K562 (cell line): ENCODE measurements at regions not wholly inside any gene's neighbourhood (a gene's known extent, or its start where the extent isn't known, plus 50 kb on each side); places are given as distances from the start of the nearest gene placed in this dataset.

Experiments
- ATAC-seq: fragments of 200-7000 bp; cut with Tn5 transposase; 3 replicates; pipeline ENCODE4 v1.9.1; 2020; ENCODE audit warnings: moderate library complexity
- BruUV-seq: library from RNA; stranded (reverse); fragments of 400-500 nt; replicated peaks from 2 replicates; lab custom pipeline; 2021; lab: Mats Ljungman, UMichigan
- CTCF ChIA-PET: fragments of 300-600 bp; formaldehyde crosslinking; extraction: SDS; loops from one replicate; lab custom pipeline; 2021; ENCODE audit warnings: low intra/inter-chr PET ratio; lab: Yijun Ruan, JAX
- POLR2A ChIA-PET: fragments of 300-600, 350-650 bp; sonication (Branson Sonifier 250); formaldehyde crosslinking; extraction: SDS; loops from one replicate; lab custom pipeline; 2021; ENCODE audit warnings: antibody characterized with exemption, inconsistent platforms; lab: Yijun Ruan, JAX
- DNase-seq, 4 experiments: peaks; one replicate each; pipeline versions ENCODE4 v3.0.0 to v3.0.0-alpha.2; 2011 to 2018; ENCODE audit warnings: low spot score in 3 of 4, mixed read lengths in 3 of 4; ENCODE audit errors: extremely low read depth in 1 of 4
- FAIRE-seq: peaks from 2 replicates; lab custom pipeline; 2011; peaks lifted over from hg19 to GRCh38; lab: Jason Lieb, UNC
- H2AFZ ChIP-seq: 2 replicates; pipeline ENCODE4 v1.6.0; 2011; ENCODE audit warnings: low read depth, low read length, control low read depth, inconsistent platforms
- H3K27ac ChIP-seq: fragments of 200-600 bp; 3 replicates; pipeline ENCODE4 v1.8.0; 2011; ENCODE audit warnings: low read depth, mild to moderate bottlenecking, control low read depth, inconsistent platforms, low read length, moderate library complexity, mixed read lengths; ENCODE audit errors: extremely low read depth
- H3K27me3 ChIP-seq, 2 experiments: fragments of 300-600 bp in 1 of 2; 2 replicates in 1 of 2; 3 replicates in 1 of 2; pipeline versions ENCODE4 v1.6.0 to v1.8.0; 2011; ENCODE audit warnings: inconsistent platforms in 2 of 2, low read length in 2 of 2, mild to moderate bottlenecking in 1 of 2, mixed read lengths in 1 of 2, moderate library complexity in 1 of 2; ENCODE audit not compliant: control insufficient read depth in 2 of 2, insufficient read depth in 2 of 2
- H3K36me3 ChIP-seq: fragments of 300-600 bp; 3 replicates; pipeline ENCODE4 v1.8.0; 2011; ENCODE audit warnings: mild to moderate bottlenecking, low read length, inconsistent platforms; ENCODE audit not compliant: control insufficient read depth, insufficient read depth
- H3K4me1 ChIP-seq, 2 experiments: fragments of 200-600 bp in 1 of 2; replicated peaks in 1 of 2; 2 replicates in 1 of 2; 3 replicates in 1 of 2; pipeline versions ENCODE4 v1.5.1 to v1.8.0; 2011; ENCODE audit warnings: inconsistent platforms in 2 of 2, low read length in 2 of 2, mild to moderate bottlenecking in 1 of 2, mixed read lengths in 1 of 2, moderate library complexity in 1 of 2; ENCODE audit not compliant: control insufficient read depth in 2 of 2, insufficient read depth in 2 of 2
- H3K4me2 ChIP-seq: 2 replicates; pipeline ENCODE4 v1.6.1; 2011; ENCODE audit warnings: low read length, control low read depth, inconsistent platforms, mixed read lengths; ENCODE audit not compliant: insufficient read depth
- H3K4me3 ChIP-seq: fragments of 200-600 bp; sonication (generic), shearing (Covaris generic); 2 replicates; pipeline ENCODE4 v1.5.1; 2016; ENCODE audit warnings: control low read depth, inconsistent platforms
- H3K79me2 ChIP-seq: fragments of 200-600 bp; 3 replicates; pipeline ENCODE4 v1.8.0; 2011; ENCODE audit warnings: low read length, inconsistent platforms; ENCODE audit not compliant: control insufficient read depth, insufficient read depth
- H3K9ac ChIP-seq, 2 experiments: 2 replicates each; pipeline versions ENCODE4 v1.6.0 to v1.6.1; 2011; ENCODE audit warnings: low read depth in 2 of 2, low read length in 2 of 2, control low read depth in 1 of 2, inconsistent platforms in 1 of 2, mild to moderate bottlenecking in 1 of 2, mixed read lengths in 1 of 2; ENCODE audit not compliant: insufficient read depth in 1 of 2
- H3K9me1 ChIP-seq: one replicate; pipeline ENCODE4 v1.6.0; 2011; ENCODE audit warnings: inconsistent platforms, mild to moderate bottlenecking, low read length, moderate library complexity; ENCODE audit not compliant: control insufficient read depth, insufficient read depth
- H3K9me3 ChIP-seq: replicated peaks from 2 replicates; pipeline ENCODE4 v1.5.1; 2011; ENCODE audit warnings: low read depth, low read length, inconsistent platforms; ENCODE audit not compliant: control insufficient read depth, insufficient read depth
- H4K20me1 ChIP-seq: replicated peaks from 2 replicates; pipeline ENCODE4 v1.6.1; 2011; ENCODE audit warnings: low read length, inconsistent platforms, mixed read lengths; ENCODE audit not compliant: control insufficient read depth, insufficient read depth
- DLX4 ChIP-seq: fragments of 250-450 bp; sonication (Bioruptor Pico); IDR thresholded peaks from 2 replicates; pipeline ENCODE4 v1.6.1; 2021; ENCODE audit warnings: mild to moderate bottlenecking
- EP400 ChIP-seq: fragments of 450-650 bp; IDR thresholded peaks from 2 replicates; pipeline ENCODE4 v1.6.1; 2017; ENCODE audit warnings: antibody characterized with exemption, mild to moderate bottlenecking, moderate library complexity
- GTF3C2 ChIP-seq: IDR thresholded peaks from 3 replicates; pipeline ENCODE4 v1.6.1; 2011; ENCODE audit warnings: borderline replicate concordance, mild to moderate bottlenecking, moderate library complexity; ENCODE audit not compliant: insufficient read length; ENCODE audit errors: extremely low read depth
- HNRNPK ChIP-seq: fragments of 200-400 bp; formaldehyde crosslinking; IDR thresholded peaks from one replicate; pipeline ENCODE4 v1.6.1; 2018; ENCODE audit warnings: mild to moderate bottlenecking, low read depth, low read length; ENCODE audit not compliant: poor library complexity, severe bottlenecking
- HOXB6 ChIP-seq: fragments of 250-450 bp; sonication (Bioruptor Pico); IDR thresholded peaks from 2 replicates; pipeline ENCODE4 v1.5.1; 2022; ENCODE audit warnings: mild to moderate bottlenecking, borderline replicate concordance
- MNT ChIP-seq, 2 experiments: fragments of 450-650 bp; conservative IDR thresholded peaks; 2 replicates each; pipeline ENCODE4 v1.6.1; 2017; ENCODE audit warnings: mild to moderate bottlenecking in 2 of 2, moderate library complexity in 2 of 2
- PHF8 ChIP-seq: fragments of 200-600 bp; sonication (generic); IDR thresholded peaks from 2 replicates; pipeline ENCODE4 v1.6.1; 2012; ENCODE audit warnings: mixed run types, mild to moderate bottlenecking, inconsistent platforms, low read length, moderate library complexity, borderline replicate concordance
- ZKSCAN8 ChIP-seq: fragments of 200-800 bp; sonication (Bioruptor generic); IDR thresholded peaks from 2 replicates; pipeline ENCODE4 v1.6.1; 2016; ENCODE audit warnings: missing genetic modification characterization, missing compliant biosample characterization
- ZNF717 ChIP-seq: fragments of 250-450 bp; sonication (Bioruptor Pico); IDR thresholded peaks from 2 replicates; pipeline ENCODE4 v1.5.0; 2021
- ZNF830 ChIP-seq: fragments of 250-450 bp; sonication (Bioruptor Pico); IDR thresholded peaks from 2 replicates; pipeline ENCODE4 v1.5.0; 2021; ENCODE audit warnings: mild to moderate bottlenecking
- whole genome bisulfite sequencing: fragments of 100-300 bp; shearing (Covaris generic); methylation state at CpG from one replicate; pipeline ENCODE4 v1.1.6; 2016; ENCODE audit warnings: low coverage, mixed read lengths; ENCODE audit not compliant: insufficient coverage; ENCODE audit errors: missing lambda C conversion rate; 5-methylcytosine and 5-hydroxymethylcytosine counted together
- in situ Hi-C: fragments of 300-500 bp; cut with MboI; formaldehyde crosslinking; loops from 4 replicates; pipeline ENCODE4 v1.15.0; 2018; ENCODE audit warnings: inconsistent platforms, mixed read lengths
- intact Hi-C: fragments of 100-400 bp; cut with micrococcal nuclease; formaldehyde crosslinking; loops from 2 replicates; pipeline ENCODE4 v1.14.2; 2022

GRCh38 chr9:119501374-119501773 lies 132.1 kb upstream of the BRINP1 start:
- Histone ChIP-seq H2AFZ (no peak overlapping the region), H3K79me2 (no peaks in the 10 kb centered on the region), H3K27ac (no peak overlapping the region), H3K9ac (no peak overlapping the region), H4K20me1 (no peaks in the 10 kb centered on the region), H3K9me1 (no peaks in the 10 kb centered on the region), H3K9me3 (no peaks in the 10 kb centered on the region; the same call in 1 of the 2 replicates), H3K4me1 (no peaks in the 10 kb centered on the region), H3K4me3 (no peak overlapping the region), H3K4me2 (no peak overlapping the region), H3K36me3 (no peaks in the 10 kb centered on the region), H3K27me3 (no peaks in the 10 kb centered on the region)
- intact Hi-C loops = no loop called here
- BruUV-seq = no TSS peak
- no peak for DNase-seq
- ATAC-seq = no peak
- TF ChIP-seq ZNF717 (CRISPR knock-in tag) (no peak), ZNF830 (CRISPR knock-in tag) (no peak), DLX4 (CRISPR knock-in tag) (no peak), MNT (conservative IDR thresholded peaks at IDR 0.05) (no peak), GTF3C2 (no peak), EP400 (no peak), PHF8 (no peak), ZKSCAN8 (CRISPR knock-in tag) (no peak), HNRNPK (no peak), HOXB6 (CRISPR knock-in tag) (no peak)
- in situ Hi-C loops = no loop called here
- POLR2A ChIA-PET = no interaction called here
- no peak for FAIRE-seq
- 0% methylated on average over 3 of the region's 3 CpGs for WGBS
- CTCF ChIA-PET = no interaction called here
